ENCODE measurements at regions not wholly inside any gene's neighbourhood (a gene's known extent, or its start where the extent isn't known, plus 50 kb on each side); places are given as distances from the start of the nearest gene placed in this dataset.

DNA sequence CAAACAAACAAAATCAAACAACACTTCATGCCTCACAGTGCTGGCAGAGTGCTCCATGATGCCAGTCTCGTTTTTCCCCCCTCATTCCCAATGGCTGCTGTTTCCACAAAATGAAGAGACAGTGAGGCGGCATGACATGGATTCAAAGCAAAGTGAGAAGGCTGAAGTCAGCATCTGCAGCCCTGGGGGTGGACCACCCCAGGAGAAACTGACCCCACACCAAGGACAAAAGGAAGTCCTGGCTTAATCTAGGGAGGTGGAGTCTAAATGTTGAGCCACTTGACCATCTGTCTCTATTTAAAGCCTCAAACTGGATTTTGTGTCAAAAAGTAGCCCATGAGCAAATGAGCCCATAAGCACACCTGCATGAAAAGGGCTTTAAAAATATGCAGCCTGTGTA lies 151.2 kb upstream of the RORA start:
- TF ChIP-seq, protein P1, sequence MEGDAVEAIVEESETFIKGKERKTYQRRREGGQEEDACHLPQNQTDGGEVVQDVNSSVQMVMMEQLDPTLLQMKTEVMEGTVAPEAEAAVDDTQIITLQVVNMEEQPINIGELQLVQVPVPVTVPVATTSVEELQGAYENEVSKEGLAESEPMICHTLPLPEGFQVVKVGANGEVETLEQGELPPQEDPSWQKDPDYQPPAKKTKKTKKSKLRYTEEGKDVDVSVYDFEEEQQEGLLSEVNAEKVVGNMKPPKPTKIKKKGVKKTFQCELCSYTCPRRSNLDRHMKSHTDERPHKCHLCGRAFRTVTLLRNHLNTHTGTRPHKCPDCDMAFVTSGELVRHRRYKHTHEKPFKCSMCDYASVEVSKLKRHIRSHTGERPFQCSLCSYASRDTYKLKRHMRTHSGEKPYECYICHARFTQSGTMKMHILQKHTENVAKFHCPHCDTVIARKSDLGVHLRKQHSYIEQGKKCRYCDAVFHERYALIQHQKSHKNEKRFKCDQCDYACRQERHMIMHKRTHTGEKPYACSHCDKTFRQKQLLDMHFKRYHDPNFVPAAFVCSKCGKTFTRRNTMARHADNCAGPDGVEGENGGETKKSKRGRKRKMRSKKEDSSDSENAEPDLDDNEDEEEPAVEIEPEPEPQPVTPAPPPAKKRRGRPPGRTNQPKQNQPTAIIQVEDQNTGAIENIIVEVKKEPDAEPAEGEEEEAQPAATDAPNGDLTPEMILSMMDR (IDR thresholded peaks at IDR 0.05; ENCODE audit: insufficient read depth, low read length, poor library complexity, severe bottlenecking), result no peak
- H3K27me3 ChIP-seq (ENCODE audit: control insufficient read depth, insufficient read depth, low read length), result no peaks in the 10 kb centered on the region
- DNase-seq (ENCODE audit: low read depth), result no peak
- no peaks in the 10 kb centered on the region for H3K36me3 ChIP-seq (ENCODE audit: control insufficient read depth, insufficient read depth, low read length)
- H3K4me3 ChIP-seq (ENCODE audit: low read depth, low read length), result no peak overlapping the region

DNA sequence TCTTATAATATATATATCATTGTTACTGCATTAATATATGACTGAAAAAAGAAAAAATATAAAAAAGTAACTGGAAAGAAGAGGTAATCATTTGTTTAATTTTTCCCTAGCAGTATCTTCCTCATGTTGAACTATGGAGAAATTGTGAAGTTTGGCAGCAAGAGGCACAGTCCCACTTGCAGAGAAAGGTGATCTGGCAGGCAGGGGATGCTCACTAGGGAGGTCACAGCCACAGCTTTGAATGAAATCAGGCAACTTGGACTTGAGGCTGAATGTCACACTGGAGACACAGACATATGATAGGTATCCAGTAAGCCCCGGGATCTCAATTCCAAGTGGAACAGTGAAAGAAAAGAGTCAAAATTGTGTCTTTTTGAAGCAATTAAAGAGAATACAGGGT lies 149.9 kb upstream of the RORA start:
- Histone ChIP-seq H3K4me3 (ENCODE audit: low read depth, low read length) (no peak overlapping the region), H3K27me3 (ENCODE audit: control insufficient read depth, insufficient read depth, low read length) (no peaks in the 10 kb centered on the region), H3K36me3 (ENCODE audit: control insufficient read depth, insufficient read depth, low read length) (no peaks in the 10 kb centered on the region)
- no peak for DNase-seq (ENCODE audit: low read depth)
- TF ChIP-seq, protein P1 (IDR thresholded peaks at IDR 0.05; ENCODE audit: insufficient read depth, low read length, poor library complexity, severe bottlenecking), result no peak

DNA sequence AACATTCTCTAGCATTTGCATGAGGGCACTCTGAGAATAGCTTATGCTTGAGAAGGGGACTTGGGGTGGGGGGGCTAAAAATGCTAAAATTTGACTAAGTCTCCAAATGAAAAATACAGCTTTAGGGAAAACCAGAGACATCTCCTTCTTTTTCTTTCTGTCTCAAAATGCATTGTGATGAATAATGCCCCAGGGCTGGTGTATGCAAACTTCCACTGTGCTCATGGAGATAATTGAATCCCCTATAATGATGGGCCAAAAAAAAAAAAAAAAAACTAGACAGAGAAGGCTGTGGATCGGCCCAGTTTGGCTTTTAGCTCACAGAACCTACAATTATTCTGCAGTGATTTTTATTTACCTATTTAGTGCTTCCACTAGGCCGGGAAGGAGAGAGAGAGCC lies 147.9 kb upstream of the RORA start:
- TF ChIP-seq, protein P1 (IDR thresholded peaks at IDR 0.05; ENCODE audit: insufficient read depth, low read length, poor library complexity, severe bottlenecking), result no peak
- Histone ChIP-seq H3K4me3 (ENCODE audit: low read depth, low read length) (no peak overlapping the region), H3K36me3 (ENCODE audit: control insufficient read depth, insufficient read depth, low read length) (no peaks in the 10 kb centered on the region), H3K27me3 (ENCODE audit: control insufficient read depth, insufficient read depth, low read length) (no peaks in the 10 kb centered on the region)
- DNase-seq (ENCODE audit: low read depth), result no peak

DNA sequence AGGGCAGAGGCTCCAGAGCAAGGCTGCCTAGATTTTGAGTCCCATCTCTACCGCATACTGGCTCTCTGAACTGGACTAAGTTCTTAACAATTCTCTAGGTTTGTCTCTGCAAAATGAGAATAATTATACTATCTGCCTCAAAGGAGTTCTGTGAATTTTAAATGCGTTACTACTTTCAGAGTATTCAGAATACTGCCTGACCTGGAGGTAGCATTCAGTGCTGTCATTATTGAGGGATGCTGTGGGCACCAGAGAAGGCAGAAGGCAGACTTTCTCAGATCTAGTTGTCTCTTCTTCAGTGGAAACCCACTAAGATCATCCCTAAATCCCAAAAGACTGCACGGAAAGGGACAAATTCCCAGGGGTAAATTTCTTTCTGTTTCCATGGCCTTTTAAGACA lies 147.4 kb upstream of the RORA start:
- Histone ChIP-seq H3K4me3 (ENCODE audit: low read depth, low read length) (no peak overlapping the region), H3K27me3 (ENCODE audit: control insufficient read depth, insufficient read depth, low read length) (no peaks in the 10 kb centered on the region), H3K36me3 (ENCODE audit: control insufficient read depth, insufficient read depth, low read length) (no peaks in the 10 kb centered on the region)
- TF ChIP-seq, protein P1 (IDR thresholded peaks at IDR 0.05; ENCODE audit: insufficient read depth, low read length, poor library complexity, severe bottlenecking), result no peak
- DNase-seq (ENCODE audit: low read depth), result no peak

DNA sequence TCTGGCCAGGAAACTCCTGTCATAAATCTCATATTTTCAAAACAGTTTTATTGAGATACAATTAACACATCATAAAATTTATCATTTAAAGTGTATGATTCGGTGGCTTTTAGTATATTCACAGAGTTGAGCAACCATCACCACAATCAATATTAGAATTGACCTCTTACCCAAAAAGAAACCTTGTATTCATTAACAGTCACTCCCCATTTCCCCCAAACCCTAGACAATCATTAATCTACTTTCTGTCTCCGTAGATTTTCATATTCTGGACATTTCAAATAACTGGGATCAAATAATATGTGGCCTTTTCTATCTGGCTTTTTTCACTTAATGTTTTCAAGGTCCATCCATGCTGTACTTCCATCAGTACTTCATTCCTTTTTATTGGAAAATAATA lies 145.7 kb upstream of the RORA start:
- H3K4me3 ChIP-seq (ENCODE audit: low read depth, low read length), result no peak overlapping the region
- TF ChIP-seq, protein P1 (IDR thresholded peaks at IDR 0.05; ENCODE audit: insufficient read depth, low read length, poor library complexity, severe bottlenecking), result no peak
- no peak for DNase-seq (ENCODE audit: low read depth)
- H3K27me3 ChIP-seq (ENCODE audit: control insufficient read depth, insufficient read depth, low read length), result no peaks in the 10 kb centered on the region
- no peaks in the 10 kb centered on the region for H3K36me3 ChIP-seq (ENCODE audit: control insufficient read depth, insufficient read depth, low read length)

DNA sequence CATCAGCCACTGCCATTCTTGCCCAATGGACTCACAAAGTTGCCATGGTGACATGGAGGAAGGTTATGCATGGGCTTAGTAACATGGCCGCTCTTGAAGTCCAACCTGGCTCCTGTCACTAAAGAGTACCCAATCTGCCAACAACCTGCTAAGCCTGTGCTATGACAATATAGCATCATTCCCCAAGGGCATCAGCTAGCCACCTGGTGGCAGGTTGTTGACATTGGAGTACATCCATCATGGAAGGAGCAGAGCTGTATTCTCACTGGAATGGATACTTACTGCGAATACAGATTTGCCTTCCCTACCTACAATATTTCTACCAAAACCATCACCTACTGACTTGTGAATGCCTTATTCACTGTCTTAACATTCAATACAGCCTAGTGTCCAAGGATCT lies 138.9 kb upstream of the RORA start:
- no peaks in the 10 kb centered on the region for H3K27me3 ChIP-seq (ENCODE audit: control insufficient read depth, insufficient read depth, low read length)
- no peaks in the 10 kb centered on the region for H3K36me3 ChIP-seq (ENCODE audit: control insufficient read depth, insufficient read depth, low read length)
- TF ChIP-seq, protein P1 (IDR thresholded peaks at IDR 0.05; ENCODE audit: insufficient read depth, low read length, poor library complexity, severe bottlenecking), result no peak
- no peak for DNase-seq (ENCODE audit: low read depth)
- H3K4me3 ChIP-seq (ENCODE audit: low read depth, low read length), result no peak overlapping the region

Measured in kidney epithelial cell (primary cell).